ENCODE measurements at regions not wholly inside any gene's neighbourhood (a gene's known extent, or its start where the extent isn't known, plus 50 kb on each side); places are given as distances from the start of the nearest gene placed in this dataset.

DNA sequence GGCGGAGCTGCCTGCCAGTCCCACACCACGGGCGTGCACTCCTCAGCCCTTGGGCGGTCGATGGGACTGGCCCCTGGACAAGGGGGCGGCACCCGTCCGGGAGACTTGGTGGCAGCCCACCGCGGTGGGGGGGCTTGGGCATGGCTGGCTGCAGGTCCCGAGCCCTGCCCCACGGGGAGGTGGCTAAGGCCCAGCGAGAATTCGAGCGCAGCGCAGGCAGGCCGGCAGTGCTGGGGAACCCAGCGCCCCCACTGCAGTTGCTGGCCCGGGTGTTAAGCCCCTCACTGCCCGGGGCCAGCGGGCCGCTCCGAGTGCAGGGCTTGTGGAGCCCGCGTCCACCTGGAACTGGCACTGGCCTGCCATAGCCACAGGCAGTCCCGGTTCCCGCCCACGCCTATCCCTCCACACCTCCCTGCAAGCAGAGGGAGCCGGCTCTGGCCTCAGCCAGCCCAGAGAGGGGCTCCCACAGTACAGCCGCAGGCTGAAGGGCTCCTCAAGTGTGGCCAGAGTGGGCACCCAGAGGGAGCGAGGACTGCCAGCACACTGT, 742.9 kb upstream of the DDX18 start:
- 93% methylated on average over 31 of the region's 31 CpGs for WGBS
- DNase-seq (ENCODE audit: low spot score), result no peak

DNA sequence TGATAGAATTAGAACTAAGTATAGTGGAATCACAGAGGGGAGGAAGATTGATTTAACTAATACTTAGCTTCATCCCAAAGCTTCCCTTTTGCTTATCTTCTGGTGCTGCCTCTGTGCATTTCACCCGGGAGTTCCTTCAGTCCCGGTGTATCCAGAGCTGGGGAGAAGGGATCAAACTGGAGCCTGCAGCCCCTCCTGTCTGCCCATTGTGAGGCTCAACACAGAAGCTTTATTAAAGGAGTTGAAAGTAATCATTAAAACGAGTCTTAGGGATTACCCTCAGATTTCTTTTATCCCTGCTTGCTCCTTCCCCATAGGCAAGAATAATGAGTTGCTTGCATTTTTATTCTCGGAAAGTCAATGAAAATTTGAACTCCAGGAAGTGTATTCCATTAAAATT, 739.7 kb upstream of the DDX18 start:
- no peak overlapping the region for H3K27ac ChIP-seq (ENCODE audit: low read depth in 1 of 2, low read length in 2 of 2)
- no peak overlapping the region for H3K4me3 ChIP-seq (ENCODE audit: low read depth in 1 of 3, low read length in 3 of 3)
- peaks cover 0 to 7% (median 2%) of the 10 kb centered on the region in 4 donors for H3K9me3 ChIP-seq (ENCODE audit: control insufficient read depth in 4 of 4, low read length in 3 of 4)
- DNase-seq (ENCODE audit: low spot score), result no peak
- no peaks in the 10 kb centered on the region for H3K4me1 ChIP-seq (ENCODE audit: control insufficient read depth in 4 of 4, insufficient read depth in 4 of 4, low read length in 3 of 4)
- H3K27me3 ChIP-seq (ENCODE audit: control insufficient read depth in 4 of 4, insufficient read depth in 4 of 4, low read length in 3 of 4), result no peaks in the 10 kb centered on the region
- no peak overlapping the region for H3K9ac ChIP-seq (ENCODE audit: low read depth in 1 of 2, low read length in 2 of 2)
- no peaks in the 10 kb centered on the region for H3K36me3 ChIP-seq (ENCODE audit: control insufficient read depth in 4 of 4, insufficient read depth in 3 of 4, low read depth in 1 of 4, low read length in 3 of 4)
- TF ChIP-seq SP1 (IDR thresholded peaks at IDR 0.05), result no peak
- TF ChIP-seq REST (IDR thresholded peaks at IDR 0.05), result no peak
- TF ChIP-seq FOXA1 (IDR thresholded peaks at IDR 0.05), result no peak
- TF ChIP-seq RAD21 (IDR thresholded peaks at IDR 0.05), result no peak
- TF ChIP-seq EGR1 (IDR thresholded peaks at IDR 0.05; ENCODE audit: low read depth in 2 of 2), result no peak
- no peak for TF ChIP-seq HNF4G (IDR thresholded peaks at IDR 0.05)
- no peak for TF ChIP-seq ZBTB33 (IDR thresholded peaks at IDR 0.05)
- WGBS, result 71% methylated on average over 4 of the region's 4 CpGs

More for the DNA sequence above, 742.9 kb upstream of the DDX18 start:
- no peaks in the 10 kb centered on the region for H3K36me3 ChIP-seq (ENCODE audit: control insufficient read depth in 4 of 4, insufficient read depth in 3 of 4, low read depth in 1 of 4, low read length in 3 of 4)
- H3K27ac ChIP-seq (ENCODE audit: low read depth in 1 of 2, low read length in 2 of 2), result no peak overlapping the region
- no peaks in the 10 kb centered on the region for H3K27me3 ChIP-seq (ENCODE audit: control insufficient read depth in 4 of 4, insufficient read depth in 4 of 4, low read length in 3 of 4)
- TF ChIP-seq EGR1 (IDR thresholded peaks at IDR 0.05; ENCODE audit: low read depth in 2 of 2) (no peak), RXRA (IDR thresholded peaks at IDR 0.05) (no peak), FOXA1 (IDR thresholded peaks at IDR 0.05) (no peak), YY1 (IDR thresholded peaks at IDR 0.05) (no peak), SP1 (IDR thresholded peaks at IDR 0.05) (no peak), ZBTB33 (IDR thresholded peaks at IDR 0.05) (no peak), RAD21 (IDR thresholded peaks at IDR 0.05) (no peak), MAX (IDR thresholded peaks at IDR 0.05) (no peak)
- no peaks in the 10 kb centered on the region for H3K4me1 ChIP-seq (ENCODE audit: control insufficient read depth in 4 of 4, insufficient read depth in 4 of 4, low read length in 3 of 4)
- no peak overlapping the region for H3K9ac ChIP-seq (ENCODE audit: low read depth in 1 of 2, low read length in 2 of 2)
- H3K4me3 ChIP-seq (ENCODE audit: low read depth in 1 of 3, low read length in 3 of 3), result no peak overlapping the region
- peaks cover 0 to 7% (median 0%) of the 10 kb centered on the region in 4 donors for H3K9me3 ChIP-seq (ENCODE audit: control insufficient read depth in 4 of 4, low read length in 3 of 4)

Measured in liver (tissue), 7 donors.